Epithelial cell of prostate (primary cell): ENCODE measurements at regions not wholly inside any gene's neighbourhood (a gene's known extent, or its start where the extent isn't known, plus 50 kb on each side); places are given as distances from the start of the nearest gene placed in this dataset.

Experiments
- DNase-seq: peaks from one replicate; pipeline ENCODE4 v3.0.0-alpha.2; 2011; ENCODE audit warnings: low read depth, low spot score
- H3K27ac ChIP-seq: fragments of 450-650 bp; 2 replicates; pipeline ENCODE4 v1.5.1; 2017; ENCODE audit warnings: mild to moderate bottlenecking

DNA sequence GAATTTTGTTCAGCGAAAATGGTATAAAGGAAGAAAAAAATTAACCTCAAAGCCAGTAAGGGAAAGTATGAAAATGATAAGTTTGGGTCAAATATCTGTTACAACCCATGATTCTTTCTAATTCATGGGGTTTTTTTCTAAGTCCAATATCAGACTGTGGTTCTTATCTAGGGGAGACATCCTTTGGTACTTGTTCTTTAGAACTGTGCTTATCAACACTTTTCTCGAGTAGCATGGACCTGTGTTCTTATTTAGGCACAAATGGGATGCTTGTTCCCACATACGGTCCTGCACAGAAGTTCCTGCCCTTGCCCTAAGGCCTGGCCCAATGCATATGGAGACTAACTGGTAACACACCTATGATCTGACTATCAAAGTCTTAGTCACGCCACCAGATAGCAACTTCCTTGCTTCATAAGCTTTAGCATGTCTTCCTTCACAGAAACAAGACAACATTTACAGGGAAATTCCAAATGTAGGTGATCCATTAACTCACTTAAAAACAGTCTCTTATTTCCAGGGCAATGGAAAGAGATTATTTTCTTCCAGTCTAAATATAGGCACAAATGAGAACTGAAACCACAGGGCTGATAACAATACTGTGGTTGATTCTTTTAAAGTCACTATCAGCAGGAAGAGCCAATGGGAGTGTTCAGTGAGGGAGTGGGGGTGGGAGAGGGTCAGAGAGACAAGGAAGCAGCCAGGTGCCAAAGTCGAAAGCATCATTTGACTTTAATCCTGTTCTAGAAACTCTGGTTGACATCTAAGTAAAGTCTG is 268.8 kb upstream of the ANKRD55 start:
- H3K27ac ChIP-seq = no peak overlapping the region
- DNase-seq = no peak

DNA sequence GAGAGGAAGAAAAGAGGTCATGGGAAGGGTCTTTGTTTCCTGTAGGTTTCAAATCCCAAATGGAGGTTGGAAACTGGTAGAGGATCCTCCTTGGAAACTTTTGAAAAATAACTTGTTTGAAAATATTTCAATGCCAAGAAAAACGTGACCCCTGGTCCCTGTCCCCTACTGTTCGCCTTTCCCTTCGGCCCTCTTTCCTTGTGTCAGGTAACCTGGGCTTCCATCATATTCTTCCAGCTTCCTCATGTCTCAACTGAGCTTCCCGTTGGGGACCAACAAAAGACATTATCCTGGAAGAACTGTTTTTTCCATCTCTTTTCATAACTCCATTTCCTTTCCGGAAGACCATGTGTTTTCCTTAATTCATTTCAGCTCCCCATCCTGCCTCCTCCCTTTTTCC is 266.8 kb upstream of the ANKRD55 start:
- H3K27ac ChIP-seq = no peak overlapping the region
- DNase-seq = no peak

DNA sequence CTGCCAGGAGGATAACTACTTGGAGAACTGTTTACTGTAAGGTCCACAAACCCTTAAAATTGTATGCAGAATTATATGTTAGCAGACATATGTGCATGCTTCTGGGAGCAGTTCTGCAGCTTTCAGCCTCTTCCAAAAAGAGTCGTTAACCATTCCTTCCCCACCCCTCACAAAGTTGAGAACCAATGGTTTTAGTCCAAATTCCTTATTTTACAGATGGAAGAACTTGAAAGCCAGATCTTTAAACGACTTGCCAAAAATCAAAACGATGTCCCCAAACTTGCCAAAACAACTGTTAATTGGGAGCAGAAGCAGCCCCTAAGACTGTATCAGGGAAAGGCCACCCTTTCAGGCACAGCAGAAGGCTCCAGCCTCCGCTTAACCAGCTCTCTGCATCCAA is 266.4 kb upstream of the ANKRD55 start:
- no peak overlapping the region for H3K27ac ChIP-seq
- no peak for DNase-seq

DNA sequence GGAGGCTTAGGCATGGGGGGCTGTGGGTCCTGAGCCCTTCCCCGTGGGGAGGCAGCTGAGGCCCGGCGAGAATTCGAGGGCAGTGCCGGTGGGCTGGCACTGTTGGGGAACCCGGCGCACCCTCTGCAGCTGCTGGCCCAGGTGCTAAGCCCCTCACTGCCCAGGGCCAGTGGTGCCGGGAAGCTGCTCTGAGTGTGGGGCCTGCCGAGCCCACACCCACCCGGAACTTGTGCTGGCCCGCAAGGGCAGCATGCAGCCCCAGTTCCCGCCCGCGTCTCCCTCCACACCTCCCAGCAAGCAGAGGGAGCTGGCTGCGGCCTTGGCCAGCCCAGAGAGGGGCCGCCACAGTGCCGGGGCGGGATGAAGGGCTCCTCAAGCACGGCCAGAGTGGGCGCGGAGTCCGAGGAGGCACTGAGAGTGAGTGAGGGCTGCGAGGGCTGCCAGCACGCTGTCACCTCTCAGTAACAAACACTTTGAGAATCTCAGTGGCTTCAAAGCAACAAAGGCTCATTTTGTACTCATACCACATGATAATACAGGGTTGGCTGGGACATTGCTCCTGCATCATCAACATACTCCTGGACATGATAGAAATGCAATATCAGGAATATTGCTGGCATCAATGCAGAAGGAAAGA is 265.7 kb upstream of the ANKRD55 start:
- H3K27ac ChIP-seq = no peak overlapping the region
- DNase-seq = no peak

DNA sequence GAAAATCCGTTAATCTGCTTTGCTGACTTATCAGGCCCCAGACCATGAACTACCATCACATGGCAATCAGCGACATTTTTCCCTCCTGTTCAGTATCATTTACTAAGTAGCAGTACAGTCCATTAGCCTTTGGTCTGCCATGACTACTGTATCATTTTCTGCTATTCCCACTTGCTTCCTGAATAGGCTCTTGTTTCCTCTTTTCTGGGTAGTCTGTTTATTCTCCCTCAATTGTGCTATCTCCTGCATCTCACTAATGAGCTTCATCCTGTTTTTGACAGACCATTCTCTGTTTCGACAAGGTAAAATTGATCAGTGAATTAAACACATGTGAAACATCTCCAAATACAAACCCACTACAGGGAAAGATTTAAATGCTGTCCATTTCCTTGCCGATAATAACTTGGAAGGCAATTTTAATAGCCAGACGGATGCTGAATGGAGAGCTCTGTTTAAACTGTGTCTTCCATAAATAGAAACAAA is 263.5 kb upstream of the ANKRD55 start:
- H3K27ac ChIP-seq = no peak overlapping the region
- DNase-seq = no peak

DNA sequence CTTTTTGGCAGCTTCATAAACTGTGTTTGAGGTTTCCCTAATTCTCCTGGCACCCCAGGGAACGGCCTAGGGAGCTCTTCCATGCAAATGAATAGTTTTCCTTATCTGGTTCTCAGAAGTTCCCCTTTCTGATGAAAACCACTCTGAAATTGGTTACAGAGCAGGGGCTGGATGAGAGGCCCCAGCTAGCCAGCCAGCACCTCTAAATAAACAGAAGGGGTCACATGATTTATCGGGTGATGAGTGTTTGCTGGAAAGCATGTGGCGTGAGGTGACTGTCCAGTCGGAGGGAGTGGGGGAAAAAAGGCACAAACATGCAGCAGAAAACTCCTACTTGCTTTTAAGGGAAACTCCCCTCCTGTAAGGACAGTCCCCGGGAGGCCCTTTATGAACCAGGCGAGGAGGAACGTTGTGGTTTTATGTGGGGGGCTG is 261.2 kb upstream of the ANKRD55 start:
- DNase-seq = no peak
- no peak overlapping the region for H3K27ac ChIP-seq

DNA sequence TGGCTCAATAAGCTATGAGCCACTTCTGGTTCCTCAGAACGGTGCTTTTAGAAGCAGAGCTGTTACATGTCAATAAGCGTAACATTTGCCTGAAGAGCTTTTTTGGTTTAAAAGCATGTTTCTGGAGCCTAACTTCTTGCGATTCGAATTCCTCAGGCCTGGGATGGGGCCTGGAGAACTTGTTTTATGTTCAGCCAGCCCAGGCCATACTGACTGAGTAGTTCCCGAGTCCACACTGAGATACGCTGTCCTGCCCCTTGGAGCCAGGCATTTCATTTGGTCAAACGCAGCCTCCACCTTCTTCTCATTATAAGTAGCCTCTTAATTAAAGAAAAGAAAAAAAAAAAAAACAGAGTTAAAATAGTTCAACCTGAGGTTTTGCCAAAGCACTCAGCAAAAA is 260.6 kb upstream of the ANKRD55 start:
- no peak for DNase-seq

DNA sequence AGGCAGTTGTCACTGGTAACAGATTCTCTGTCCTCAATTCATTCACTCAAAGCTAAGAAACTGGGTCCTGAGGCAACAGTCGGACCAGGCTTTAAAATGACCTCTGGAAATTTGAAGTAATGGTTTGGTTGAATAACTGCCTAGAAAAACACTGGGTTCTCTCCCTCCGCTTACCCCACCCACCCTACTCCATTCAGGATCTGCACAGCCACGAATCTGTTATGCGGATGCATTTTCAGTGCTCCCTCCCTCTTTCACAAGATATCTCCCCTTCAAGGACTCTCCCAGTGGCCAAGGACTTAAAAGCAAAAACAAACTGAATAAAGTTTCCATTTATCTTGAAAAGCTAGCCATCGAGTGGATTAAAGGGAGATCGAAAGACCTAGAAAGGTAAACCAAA is 260.2 kb upstream of the ANKRD55 start:
- no peak for DNase-seq
- H3K27ac ChIP-seq = no peak overlapping the region

More for the DNA sequence above, 260.6 kb upstream of the ANKRD55 start:
- H3K27ac ChIP-seq = no peak overlapping the region

DNA sequence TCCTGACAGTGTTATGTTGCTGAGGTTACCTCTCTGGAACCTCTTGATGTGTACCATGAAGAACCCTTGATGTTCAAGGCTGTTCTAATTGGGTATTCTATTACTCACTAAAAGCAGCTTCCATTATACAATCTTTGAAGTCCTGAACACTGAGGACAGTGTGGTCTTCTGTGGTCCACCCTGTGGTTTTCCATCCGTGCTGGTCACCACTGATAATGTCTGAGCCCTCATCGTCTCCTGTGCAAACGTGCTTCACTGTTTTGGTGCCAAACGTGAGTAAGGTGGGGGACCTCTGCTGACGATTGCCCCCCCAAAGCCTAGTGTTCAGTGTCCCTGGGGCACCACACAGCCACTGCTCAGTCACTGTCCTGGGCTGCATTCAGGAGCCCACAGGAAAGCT is 259.7 kb upstream of the ANKRD55 start:
- no peak overlapping the region for H3K27ac ChIP-seq
- DNase-seq = no peak

DNA sequence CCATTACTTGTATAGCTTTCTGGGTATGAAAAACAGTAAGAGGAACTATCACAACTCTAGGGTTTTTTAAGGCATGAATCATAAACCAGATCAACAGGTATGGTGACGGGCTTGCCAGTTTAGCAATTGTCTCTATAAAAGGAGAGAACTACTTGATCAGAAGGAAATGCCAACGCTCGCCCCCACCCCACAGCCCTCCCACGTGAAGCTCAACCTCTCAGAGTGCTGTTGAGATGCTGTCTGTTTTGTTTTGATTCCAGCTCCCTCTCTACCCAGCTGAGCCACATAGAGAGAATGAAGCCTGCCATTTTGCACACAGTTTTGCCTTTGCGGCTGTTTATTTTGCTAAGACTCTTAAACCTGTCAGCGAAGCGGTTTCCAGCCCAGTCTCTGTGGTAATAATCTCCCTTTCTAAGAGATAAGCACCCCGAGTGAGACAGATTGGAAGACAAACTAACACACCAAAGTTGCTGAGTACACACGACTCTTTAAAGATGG is 257.9 kb upstream of the ANKRD55 start:
- peak; percentile 86 for DNase-seq
- peak overlapping the region; percentile 71 for H3K27ac ChIP-seq

DNA sequence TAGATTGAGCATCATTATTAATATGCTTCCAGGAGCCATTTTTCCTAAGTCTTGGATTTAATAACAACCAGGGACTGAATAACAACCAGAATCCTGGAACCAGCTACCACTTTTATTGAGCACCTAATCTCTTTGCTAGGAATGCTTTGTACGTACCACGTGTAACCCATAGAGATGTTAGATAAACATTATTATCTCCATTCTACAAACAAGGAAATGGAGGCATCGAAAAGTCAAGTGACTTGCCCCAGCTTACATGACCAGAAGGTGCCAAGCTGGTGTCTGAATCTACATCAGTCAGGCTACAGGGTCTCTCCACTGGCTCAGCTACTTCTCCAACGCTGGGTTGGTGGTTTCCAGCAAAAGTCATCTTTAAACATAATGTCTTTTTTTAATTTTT is 256.1 kb upstream of the ANKRD55 start:
- DNase-seq = no peak
- no peak overlapping the region for H3K27ac ChIP-seq

DNA sequence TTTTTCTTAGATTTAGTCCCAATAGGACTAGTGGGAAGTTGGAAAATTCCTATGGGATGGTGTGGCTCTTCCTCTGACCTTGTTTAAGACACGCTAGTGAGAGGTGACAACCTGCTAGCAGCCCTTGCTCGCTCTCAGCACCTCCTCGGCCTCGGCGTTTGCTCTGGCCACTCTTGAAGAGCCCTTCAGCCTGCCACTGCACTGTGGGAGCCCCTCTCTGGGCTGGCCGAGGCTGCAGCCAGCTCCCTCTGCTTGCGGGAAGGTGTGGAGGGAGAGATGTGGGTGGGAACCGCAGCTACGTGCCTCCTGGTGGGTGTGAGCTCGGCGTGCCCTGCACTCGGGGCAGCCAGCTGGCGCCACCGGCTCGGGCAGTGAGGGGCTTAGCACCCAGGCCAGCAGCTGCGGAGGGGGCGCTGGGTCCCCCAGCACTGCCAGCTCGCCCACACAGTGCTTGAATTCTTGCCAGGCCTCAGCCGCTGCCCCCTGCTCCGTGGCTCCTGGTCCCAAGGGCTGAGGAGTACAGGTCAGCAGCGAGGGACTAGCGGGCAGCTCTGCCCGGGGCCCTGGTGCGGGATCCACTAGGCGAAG is 254.5 kb upstream of the ANKRD55 start:
- no peak for DNase-seq
- no peak overlapping the region for H3K27ac ChIP-seq

DNA sequence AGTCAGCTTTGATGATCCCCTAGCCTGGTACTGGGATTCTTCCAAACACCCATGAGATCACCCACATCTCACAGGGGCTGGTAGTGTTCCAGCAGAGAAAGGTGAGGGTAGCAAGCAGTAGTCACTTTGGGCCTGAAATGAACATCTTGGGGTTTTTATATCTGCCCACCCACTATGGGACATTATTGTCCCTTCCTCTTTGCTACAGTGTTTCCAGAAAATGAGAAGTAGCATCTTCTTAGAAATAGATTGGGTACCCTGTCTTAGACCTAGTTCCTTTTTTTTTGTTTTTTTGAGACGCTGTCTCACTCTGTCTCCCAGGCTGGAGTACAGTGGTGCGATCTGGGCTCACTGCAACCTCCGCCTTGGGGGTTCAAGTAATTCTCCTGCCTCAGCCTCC is 249.2 kb upstream of the ANKRD55 start:
- no peak overlapping the region for H3K27ac ChIP-seq
- no peak for DNase-seq

DNA sequence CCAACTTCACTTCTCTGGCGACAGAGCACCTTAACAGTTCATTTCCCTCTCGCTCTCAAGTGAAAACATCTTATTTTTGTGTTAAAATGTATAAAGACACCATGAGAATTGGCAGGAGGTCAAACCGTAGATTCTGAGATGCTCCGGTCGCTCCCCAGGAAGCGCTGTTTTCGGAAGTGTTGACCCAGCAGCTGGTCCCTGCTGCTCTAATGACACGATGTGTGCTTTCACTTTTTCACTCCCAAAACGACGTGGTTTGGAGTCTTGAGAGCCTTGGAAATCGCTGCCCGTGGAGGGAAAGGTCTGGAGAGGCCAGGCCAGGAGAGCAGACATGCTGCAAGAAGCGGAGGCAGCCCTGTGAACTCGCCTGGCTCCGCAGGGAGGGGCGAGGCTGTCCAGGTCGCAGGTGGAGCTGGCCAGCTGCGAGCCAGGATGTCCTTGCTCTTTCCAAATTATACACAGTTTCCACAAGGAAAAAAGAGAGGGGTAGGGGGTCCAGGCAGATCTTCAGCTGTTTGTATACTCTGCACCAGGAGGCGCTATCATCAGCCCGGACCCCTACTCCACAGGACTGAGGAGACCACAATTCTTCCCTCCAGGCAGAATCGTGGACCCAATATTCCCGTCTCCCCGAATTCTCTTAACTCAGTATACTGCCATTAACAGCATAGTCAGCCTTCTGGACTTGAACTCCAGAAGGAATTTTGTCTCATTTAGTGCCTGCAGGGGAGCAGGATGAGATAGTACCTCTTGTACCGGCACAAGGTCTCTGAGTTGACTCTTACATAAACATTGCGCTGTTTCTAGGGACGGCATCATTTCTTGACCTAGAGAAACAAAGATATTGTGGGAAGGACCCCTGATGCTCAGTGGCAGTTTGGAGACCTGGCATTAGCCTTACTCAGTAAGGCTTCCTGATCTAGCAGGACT is 248.6 kb upstream of the ANKRD55 start:
- no peak overlapping the region for H3K27ac ChIP-seq
- no peak for DNase-seq

DNA sequence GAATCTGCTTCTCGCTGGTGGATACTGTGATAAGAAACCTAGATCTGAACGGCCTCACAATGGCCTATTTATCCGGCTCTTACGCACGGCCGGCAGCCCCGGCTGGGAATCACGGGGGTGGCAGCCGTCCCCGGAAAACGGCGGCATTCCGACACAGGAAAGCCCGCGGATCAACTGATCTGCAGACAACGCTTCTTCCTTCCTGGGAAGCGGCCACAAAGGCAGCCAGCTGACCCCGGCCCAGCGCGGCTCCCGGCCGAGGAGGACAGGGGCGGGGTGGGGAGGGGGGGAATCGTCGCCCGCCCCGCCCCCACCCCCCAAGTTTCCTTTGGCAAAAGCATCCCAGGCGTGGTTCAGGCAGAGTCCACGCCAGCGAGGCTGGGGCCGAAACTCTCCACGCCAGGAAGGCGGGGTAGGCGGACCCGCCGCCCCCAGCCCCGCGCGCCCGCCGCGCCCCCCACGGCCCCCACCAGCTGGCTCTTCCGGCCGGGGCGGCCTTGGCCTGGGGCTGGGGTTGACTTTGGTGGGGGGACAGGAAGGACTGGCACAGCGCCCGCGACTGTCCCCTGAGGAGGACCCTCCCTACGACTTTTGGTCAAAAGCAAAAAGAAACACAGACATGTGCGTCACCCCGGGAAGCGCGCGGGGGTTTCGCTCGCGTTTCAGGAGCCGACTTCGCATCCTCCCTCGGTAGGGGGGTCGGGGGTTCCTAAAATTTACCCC is 247.7 kb upstream of the ANKRD55 start:
- no peak for DNase-seq
- H3K27ac ChIP-seq = no peak overlapping the region

DNA sequence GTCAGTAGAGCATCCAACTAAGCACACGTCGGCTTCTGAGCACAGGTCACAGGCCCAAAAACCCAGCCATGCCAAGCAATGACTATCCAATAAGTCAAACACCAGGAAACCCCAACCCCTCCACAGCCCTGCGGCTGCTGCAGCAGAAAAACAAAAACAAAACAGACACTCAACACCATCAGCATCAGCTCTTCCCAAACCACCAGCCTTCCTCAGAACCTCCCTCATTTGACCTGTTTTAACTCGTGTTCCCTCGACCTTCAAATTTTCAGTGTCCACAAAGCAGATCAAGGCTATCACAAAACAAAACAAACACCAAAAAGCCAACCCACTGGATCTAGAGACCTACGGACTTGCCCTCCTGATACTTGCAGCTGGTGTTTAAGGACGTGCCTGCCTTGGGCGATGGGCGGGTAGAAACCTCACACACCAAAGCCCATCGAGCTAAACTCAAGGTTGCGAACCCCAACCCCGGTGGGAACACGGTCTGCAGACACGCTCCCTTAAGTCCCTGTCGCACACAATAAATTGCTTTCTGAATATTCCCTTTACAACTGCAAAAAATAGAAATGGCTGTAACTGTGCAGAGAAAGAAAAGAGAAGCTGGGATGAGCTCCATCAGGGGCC is 247.1 kb upstream of the ANKRD55 start:
- DNase-seq = no peak
- H3K27ac ChIP-seq = no peak overlapping the region

DNA sequence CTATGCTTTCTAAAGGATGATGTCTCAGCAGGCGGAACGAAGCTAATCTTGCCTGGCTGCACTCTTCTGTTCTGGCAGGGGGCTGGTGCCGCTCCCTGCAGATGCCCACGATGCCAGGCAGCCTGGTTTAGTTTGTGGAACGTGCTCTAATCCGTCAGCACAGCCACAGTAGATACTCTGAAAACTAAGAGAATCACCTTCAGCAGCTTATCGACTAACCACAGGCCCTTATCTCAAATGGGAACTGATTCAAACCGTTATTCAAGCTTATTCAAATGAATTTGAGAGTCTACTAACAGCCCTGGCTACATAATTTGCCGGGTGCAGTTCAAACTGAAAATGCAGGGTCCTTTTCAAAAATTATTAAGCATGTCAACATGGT is 246.6 kb upstream of the ANKRD55 start:
- no peak for DNase-seq
- no peak overlapping the region for H3K27ac ChIP-seq

DNA sequence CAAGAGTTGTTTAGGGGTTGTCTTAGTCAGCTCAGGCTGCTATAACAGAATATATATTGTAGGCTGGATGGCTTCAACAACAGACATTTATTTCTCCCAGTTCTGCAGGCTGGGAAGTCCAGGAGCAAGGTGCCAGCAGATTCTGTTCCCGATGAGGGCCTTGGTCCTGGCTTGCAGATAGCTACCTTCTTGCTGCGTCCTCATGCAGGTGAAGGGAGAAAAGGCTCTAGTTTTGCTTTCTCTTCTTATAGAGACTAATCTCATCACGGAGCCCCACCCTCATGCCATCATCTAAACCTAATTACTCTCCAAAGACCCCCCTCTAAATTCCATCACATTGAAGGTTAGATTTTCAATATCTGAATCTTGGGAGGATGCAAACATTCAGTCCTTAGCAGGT is 246.0 kb upstream of the ANKRD55 start:
- H3K27ac ChIP-seq = no peak overlapping the region

DNA sequence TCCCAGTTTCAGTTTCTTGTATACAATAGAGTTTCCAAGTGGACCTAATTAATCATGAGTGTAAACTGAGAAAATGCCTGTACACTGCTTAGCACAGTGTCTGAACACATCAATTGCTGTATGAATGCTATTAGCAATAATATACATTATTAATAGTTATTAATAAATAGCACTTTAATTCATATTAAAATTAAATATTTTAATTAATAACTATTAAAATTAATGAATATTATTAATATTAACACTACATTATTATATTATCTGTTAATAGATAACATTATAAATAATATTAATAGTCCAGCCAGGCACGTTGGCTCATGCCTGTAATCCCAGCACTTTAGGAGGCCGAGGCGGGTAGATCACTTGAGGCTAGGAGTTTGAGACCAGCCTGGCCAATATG is 244.9 kb upstream of the ANKRD55 start:
- H3K27ac ChIP-seq = no peak overlapping the region
- no peak for DNase-seq

More for the DNA sequence above, 246.0 kb upstream of the ANKRD55 start:
- no peak for DNase-seq
